Activated CD8-positive, alpha-beta T cell treated with anti-CD3 and anti-CD28 coated beads, Interleukin-2, amount 10 ng/mL, durations not matched to agents 7 days and 5 days (primary cell): ENCODE measurements at regions not wholly inside any gene's neighbourhood (a gene's known extent, or its start where the extent isn't known, plus 50 kb on each side); places are given as distances from the start of the nearest gene placed in this dataset.

Source experiments
- ATAC-seq: fragments of 150-1000 bp; cut with Tn5 transposase; one replicate; pipeline ENCODE4 v1.10.0; 2021; ENCODE audit warnings: moderate library complexity
- CTCF ChIA-PET: fragments of 350-600 bp; sonication (Branson Sonifier 250); formaldehyde crosslinking; loops from one replicate; lab custom pipeline; 2021; ENCODE audit warnings: antibody characterized with exemption; lab: Charles Lee
- POLR2A ChIA-PET: fragments of 350-600 bp; sonication (Branson Sonifier 250); formaldehyde crosslinking; loops from one replicate; lab custom pipeline; 2021; ENCODE audit warnings: antibody characterized with exemption; lab: Charles Lee
- DNase-seq: peaks from one replicate; pipeline ENCODE4 v3.0.0-alpha.2; 2020
- H3K27ac Mint-ChIP-seq: one replicate; pipeline ENCODE4 v1.8.0; 2021; ENCODE audit warnings: mild to moderate bottlenecking, mixed read lengths
- H3K27me3 Mint-ChIP-seq: one replicate; pipeline ENCODE4 v1.8.0; 2021; ENCODE audit warnings: low read depth, mixed read lengths
- H3K36me3 Mint-ChIP-seq: one replicate; pipeline ENCODE4 v1.8.0; 2021; ENCODE audit warnings: low read depth, mixed read lengths
- H3K4me1 Mint-ChIP-seq: one replicate; pipeline ENCODE4 v1.8.0; 2021; ENCODE audit warnings: low read depth, mixed read lengths
- H3K4me3 Mint-ChIP-seq: one replicate; pipeline ENCODE4 v1.8.0; 2021; ENCODE audit warnings: mild to moderate bottlenecking, mixed read lengths
- H3K9me3 Mint-ChIP-seq: one replicate; pipeline ENCODE4 v1.8.0; 2022; ENCODE audit warnings: mixed read lengths; ENCODE audit not compliant: insufficient read depth

DNA sequence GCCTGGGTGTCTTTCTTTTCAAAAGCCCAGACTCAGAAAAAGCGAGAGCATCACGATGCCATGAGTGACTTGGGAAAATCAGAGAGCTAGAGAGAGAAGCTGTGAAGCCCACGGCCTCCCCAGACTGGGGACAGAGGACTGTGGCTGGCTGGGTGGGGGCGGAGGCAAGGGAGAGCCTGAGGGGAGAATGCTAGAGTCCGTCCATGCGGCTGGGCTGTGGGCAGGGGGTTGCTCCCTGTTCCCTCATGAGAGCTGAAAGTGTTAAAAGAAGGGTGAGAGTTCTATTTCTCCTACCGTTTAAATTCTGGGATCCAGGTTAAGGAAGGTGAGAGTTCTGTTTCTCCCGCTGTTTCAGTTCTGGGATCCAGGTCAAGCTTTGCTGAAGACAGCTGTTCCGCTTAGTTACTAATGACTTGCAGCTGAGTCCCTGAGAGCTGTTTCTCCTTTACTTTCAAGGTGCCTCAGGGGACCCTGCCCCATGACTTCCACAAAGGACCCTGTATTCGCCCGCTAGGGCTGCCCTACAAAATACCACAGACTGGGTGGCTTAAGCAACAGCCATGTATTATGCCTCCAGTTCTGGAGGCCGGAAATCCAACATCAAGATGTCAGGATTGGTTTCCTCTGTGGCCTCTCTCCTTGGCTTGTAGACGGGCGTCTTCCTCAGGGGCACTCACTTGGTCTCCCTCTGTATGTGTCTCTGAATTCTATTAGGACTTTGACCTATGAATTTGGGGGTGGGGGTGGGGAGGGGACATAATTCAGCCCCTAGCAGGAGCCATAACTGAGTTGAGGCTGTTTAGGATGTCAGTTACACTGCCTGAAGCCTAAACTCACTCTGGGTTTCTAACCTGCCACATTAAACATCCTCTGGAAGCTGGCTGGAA, 127.0 kb downstream of the PXDC1 start:
- POLR2A ChIA-PET: no interaction called here
- Mint-ChIP-seq H3K27me3 (peaks cover 20% of the 10 kb centered on the region), H3K36me3 (no peaks in the 10 kb centered on the region), H3K4me1 (peaks cover 15% of the 10 kb centered on the region), H3K9me3 (no peaks in the 10 kb centered on the region), H3K4me3 (no peak overlapping the region), H3K27ac (no peak overlapping the region)
- CTCF ChIA-PET: no interaction called here
- ATAC-seq (no peak), DNase-seq (peak; percentile 9)

DNA sequence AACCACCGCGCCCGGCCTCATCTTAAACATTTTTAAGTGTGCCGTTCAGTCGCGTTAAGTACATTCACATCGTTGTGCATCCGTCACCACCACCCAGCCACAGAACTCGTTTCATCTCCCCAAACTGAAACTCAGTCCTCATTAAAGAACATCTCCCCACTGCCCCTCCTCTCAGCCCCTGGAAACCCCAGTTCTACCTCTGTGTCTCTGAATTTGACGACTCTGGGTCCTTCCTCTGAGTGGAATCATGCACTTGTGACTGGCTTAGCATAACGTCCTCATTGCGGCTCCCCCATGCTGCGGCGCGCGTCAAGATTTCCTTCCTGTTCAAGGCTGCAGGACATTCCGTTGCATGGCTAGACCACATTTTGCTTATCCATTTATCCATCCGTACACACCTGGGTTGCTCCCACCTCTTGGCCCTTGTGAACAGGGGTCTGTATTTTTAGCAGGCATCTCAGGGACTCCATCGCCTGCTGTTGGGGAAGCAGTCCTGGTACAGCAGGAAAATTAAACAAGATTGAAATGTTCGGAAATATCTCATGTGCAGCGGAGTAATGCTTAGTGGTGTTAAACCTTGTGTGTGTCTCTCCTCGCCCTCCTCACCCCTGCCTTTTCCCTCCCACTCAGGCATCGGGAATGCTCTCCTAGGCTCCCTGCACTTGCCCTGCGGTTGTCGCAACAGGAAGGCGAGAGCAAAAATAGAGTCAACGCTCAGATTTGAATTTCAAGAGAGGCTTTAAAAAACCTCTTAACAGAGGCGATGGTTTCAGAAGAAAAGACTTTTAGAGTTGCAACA, 127.9 kb downstream of the PXDC1 start:
- Mint-ChIP-seq H3K27ac (peak overlapping the region; percentile 3), H3K9me3 (no peaks in the 10 kb centered on the region), H3K4me3 (peak overlapping the region; percentile 12), H3K36me3 (no peaks in the 10 kb centered on the region), H3K4me1 (peaks cover 15% of the 10 kb centered on the region), H3K27me3 (peaks cover 20% of the 10 kb centered on the region)
- POLR2A ChIA-PET: no interaction called here
- DNase-seq (peak; percentile 44), ATAC-seq (peak; percentile 76)
- CTCF ChIA-PET: no interaction called here

GRCh38 chr6:3621411-3621810, 130.1 kb downstream of the PXDC1 start:
- no peak for ATAC-seq
- Mint-ChIP-seq H3K9me3 (no peaks in the 10 kb centered on the region), H3K36me3 (no peaks in the 10 kb centered on the region), H3K27ac (no peak overlapping the region), H3K4me1 (peaks cover 15% of the 10 kb centered on the region), H3K4me3 (no peak overlapping the region), H3K27me3 (peaks cover 18% of the 10 kb centered on the region)
- CTCF ChIA-PET: no interaction called here
- POLR2A ChIA-PET: no interaction called here
- DNase-seq: no peak

GRCh38 chr6:3620937-3621336, 130.6 kb downstream of the PXDC1 start:
- H3K4me3 Mint-ChIP-seq: no peak overlapping the region
- peaks cover 18% of the 10 kb centered on the region for H3K27me3 Mint-ChIP-seq
- POLR2A ChIA-PET: no interaction called here
- peaks cover 15% of the 10 kb centered on the region for H3K4me1 Mint-ChIP-seq
- DNase-seq (peak; percentile 4), ATAC-seq (no peak)
- CTCF ChIA-PET: no interaction called here
- no peak overlapping the region for H3K27ac Mint-ChIP-seq
- no peaks in the 10 kb centered on the region for H3K36me3 Mint-ChIP-seq
- H3K9me3 Mint-ChIP-seq: no peaks in the 10 kb centered on the region

- Mint-ChIP-seq H3K36me3 (no peaks in the 10 kb centered on the region), H3K4me3 (no peak overlapping the region), H3K27ac (no peak overlapping the region), H3K4me1 (peaks cover 15% of the 10 kb centered on the region), H3K27me3 (peaks cover 18% of the 10 kb centered on the region), H3K9me3 (no peaks in the 10 kb centered on the region)
- ChIA-PET POLR2A (no interaction called here), CTCF (no interaction called here)
- DNase-seq (peak; percentile 15), ATAC-seq (no peak)
These were observed 131.1 kb downstream of the PXDC1 start for GRCh38 chr6:3620389-3620788.

DNA sequence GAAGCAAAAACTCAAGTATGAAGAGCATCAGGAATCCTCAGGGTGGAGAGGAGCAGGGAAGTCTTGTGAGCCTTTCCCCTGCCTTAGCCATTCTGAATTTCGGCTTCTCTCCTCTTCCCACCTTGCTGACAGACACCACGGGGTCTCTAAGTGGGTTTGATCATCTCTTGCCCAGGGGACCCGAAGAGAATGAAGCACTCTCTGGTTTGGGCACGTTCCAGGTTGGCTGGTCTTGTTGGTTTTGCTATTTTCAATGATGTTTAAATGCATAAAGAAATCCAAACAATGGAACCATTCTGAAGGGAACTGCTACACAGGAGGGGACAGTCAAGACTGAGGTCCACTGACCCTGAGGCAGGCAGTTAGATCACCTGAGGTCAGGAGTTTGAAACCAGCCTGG, 131.7 kb downstream of the PXDC1 start:
- no peaks in the 10 kb centered on the region for H3K9me3 Mint-ChIP-seq
- ATAC-seq: no peak

GRCh38 chr6:3619201-3619600, 132.3 kb downstream of the PXDC1 start:
- H3K27ac Mint-ChIP-seq: no peak overlapping the region
- H3K4me1 Mint-ChIP-seq: peaks cover 14% of the 10 kb centered on the region
- ATAC-seq (no peak), DNase-seq (peak; percentile 7)
- CTCF ChIA-PET: no interaction called here
- peaks cover 15% of the 10 kb centered on the region for H3K27me3 Mint-ChIP-seq
- POLR2A ChIA-PET: no interaction called here
- no peaks in the 10 kb centered on the region for H3K9me3 Mint-ChIP-seq
- H3K36me3 Mint-ChIP-seq: no peaks in the 10 kb centered on the region
- no peak overlapping the region for H3K4me3 Mint-ChIP-seq

More for the DNA sequence above, 131.7 kb downstream of the PXDC1 start:
- DNase-seq: no peak
- Mint-ChIP-seq H3K27ac (no peak overlapping the region), H3K4me1 (peaks cover 15% of the 10 kb centered on the region), H3K36me3 (no peaks in the 10 kb centered on the region), H3K27me3 (peaks cover 18% of the 10 kb centered on the region), H3K4me3 (no peak overlapping the region)
- POLR2A ChIA-PET: no interaction called here
- CTCF ChIA-PET: no interaction called here

GRCh38 chr6:3618642-3619041, 132.9 kb downstream of the PXDC1 start:
- Mint-ChIP-seq H3K36me3 (no peaks in the 10 kb centered on the region), H3K9me3 (no peaks in the 10 kb centered on the region), H3K4me3 (no peak overlapping the region), H3K27ac (no peak overlapping the region), H3K27me3 (peaks cover 9% of the 10 kb centered on the region), H3K4me1 (peaks cover 8% of the 10 kb centered on the region)
- DNase-seq (no peak), ATAC-seq (no peak)
- ChIA-PET POLR2A (no interaction called here), CTCF (no interaction called here)

- DNase-seq (peak; percentile 16), ATAC-seq (no peak)
- ChIA-PET CTCF (no interaction called here), POLR2A (no interaction called here)
- H3K27me3 Mint-ChIP-seq: peaks cover 5% of the 10 kb centered on the region
- H3K9me3 Mint-ChIP-seq: no peaks in the 10 kb centered on the region
- no peak overlapping the region for H3K4me3 Mint-ChIP-seq
- H3K4me1 Mint-ChIP-seq: peaks cover 3% of the 10 kb centered on the region
- no peaks in the 10 kb centered on the region for H3K36me3 Mint-ChIP-seq
- no peak overlapping the region for H3K27ac Mint-ChIP-seq
These were observed 133.7 kb downstream of the PXDC1 start for GRCh38 chr6:3617681-3618311.

DNA sequence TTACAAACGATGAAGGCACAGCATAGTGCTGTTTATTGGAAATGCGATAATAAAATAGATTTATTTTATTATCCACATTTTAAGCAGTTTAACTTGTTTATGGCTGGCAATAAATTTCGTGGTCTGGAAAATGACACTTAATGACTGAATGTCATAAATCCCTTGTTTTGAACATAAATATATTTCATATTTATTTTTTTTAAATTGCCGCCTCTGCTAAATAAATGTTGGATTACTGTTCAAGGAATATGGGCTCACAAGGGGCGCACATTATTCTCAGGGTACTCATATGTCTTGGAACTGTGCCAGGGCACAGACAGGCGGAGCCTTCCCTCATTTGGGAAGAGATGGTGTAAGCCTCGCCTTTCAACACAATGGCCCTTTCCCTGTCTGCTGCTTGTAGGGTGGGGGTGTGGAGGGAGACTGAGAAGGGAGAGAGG, 134.3 kb downstream of the PXDC1 start:
- no peaks in the 10 kb centered on the region for H3K9me3 Mint-ChIP-seq
- no peak overlapping the region for H3K4me3 Mint-ChIP-seq
- POLR2A ChIA-PET: no interaction called here
- CTCF ChIA-PET: no interaction called here
- DNase-seq (no peak), ATAC-seq (no peak)
- H3K27ac Mint-ChIP-seq: no peak overlapping the region
- no peaks in the 10 kb centered on the region for H3K4me1 Mint-ChIP-seq
- H3K36me3 Mint-ChIP-seq: no peaks in the 10 kb centered on the region
- no peaks in the 10 kb centered on the region for H3K27me3 Mint-ChIP-seq

DNA sequence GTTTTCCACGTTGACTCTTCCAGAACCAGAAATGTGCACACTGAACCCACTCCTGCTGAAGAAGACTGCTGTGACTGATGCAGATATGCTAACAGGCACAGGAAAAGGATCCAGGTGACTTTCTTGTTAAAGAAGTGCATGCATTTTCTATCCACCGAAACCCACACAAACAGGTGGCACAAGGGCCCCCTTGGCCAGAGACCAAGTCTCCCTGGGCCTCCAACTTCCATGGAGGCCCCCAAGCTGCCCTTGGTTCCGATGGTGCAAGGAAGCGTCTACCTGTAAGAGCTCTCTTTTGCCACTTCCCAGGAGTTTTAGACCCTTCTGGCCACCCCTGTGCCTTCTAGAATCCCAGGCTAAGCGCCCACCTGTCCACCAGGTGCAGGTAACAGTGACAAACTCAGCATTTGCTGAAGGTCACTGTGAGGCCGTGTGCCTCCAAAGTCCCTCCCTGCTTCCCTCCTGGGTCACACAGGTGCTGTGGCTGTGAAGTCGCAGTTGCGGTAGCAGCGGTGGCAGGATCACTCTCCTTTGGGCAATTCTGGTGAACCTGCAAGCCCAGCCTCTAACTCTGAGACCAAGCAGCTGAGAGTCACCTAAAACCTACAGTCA, 134.8 kb downstream of the PXDC1 start:
- Mint-ChIP-seq H3K4me3 (no peak overlapping the region), H3K9me3 (no peaks in the 10 kb centered on the region), H3K36me3 (no peaks in the 10 kb centered on the region), H3K27me3 (no peaks in the 10 kb centered on the region), H3K27ac (no peak overlapping the region), H3K4me1 (no peaks in the 10 kb centered on the region)
- peak; percentile 5 for DNase-seq
- ChIA-PET POLR2A (no interaction called here), CTCF (no interaction called here)
- ATAC-seq: no peak
